Gastroesophageal sphincter (tissue), 3 donors: ENCODE measurements at regions not wholly inside any gene's neighbourhood (a gene's known extent, or its start where the extent isn't known, plus 50 kb on each side); places are given as distances from the start of the nearest gene placed in this dataset.

ENCODE experiments used
- CTCF ChIP-seq, 4 experiments: fragments of 200-600 bp in 2 of 4; fragments of 450-650 bp in 2 of 4; sonication (generic) in 1 of 4; IDR thresholded peaks; one replicate each; pipeline ENCODE4 v1.5.1; 2017 to 2019; ENCODE audit warnings: antibody characterized with exemption in 4 of 4, mild to moderate bottlenecking in 2 of 4, moderate library complexity in 2 of 4
- POLR2A ChIP-seq, 2 donors: fragments of 450-650 bp; IDR thresholded peaks; one replicate each; pipeline ENCODE4 v1.6.1; 2017; ENCODE audit warnings: antibody characterized with exemption in 2 of 2, mild to moderate bottlenecking in 2 of 2, moderate library complexity in 1 of 2

GRCh38 chr7:79702116-79702515 is 248.6 kb upstream of the MAGI2 start:
- TF ChIP-seq POLR2A (IDR thresholded peaks at IDR 0.05) = no peak
- TF ChIP-seq CTCF (IDR thresholded peaks at IDR 0.05) = no peak
